Common myeloid progenitor, CD34-positive (primary cell): ENCODE measurements at regions not wholly inside any gene's neighbourhood (a gene's known extent, or its start where the extent isn't known, plus 50 kb on each side); places are given as distances from the start of the nearest gene placed in this dataset.

Experiments
- CTCF ChIA-PET: fragments of 350-600 bp; sonication (Branson Sonifier 250); formaldehyde crosslinking; loops from one replicate; lab custom pipeline; 2021; ENCODE audit warnings: antibody characterized with exemption; lab: Charles Lee
- POLR2A ChIA-PET: fragments of 350-600 bp; sonication (Branson Sonifier 250); formaldehyde crosslinking; loops from one replicate; lab custom pipeline; 2021; ENCODE audit warnings: antibody characterized with exemption; lab: Charles Lee
- DNase-seq, 3 donors: peaks; one replicate each; pipeline versions ENCODE4 v3.0.0 to v3.0.0-alpha.2; 2013
- H3K27ac ChIP-seq, 2 experiments: 1 replicate in 1 of 2; 2 replicates in 1 of 2; pipeline ENCODE4 v1.7.0; 2013; ENCODE audit warnings: inconsistent platforms in 2 of 2, low read length in 2 of 2, mild to moderate bottlenecking in 2 of 2, low read depth in 1 of 2, moderate library complexity in 1 of 2; ENCODE audit not compliant: severe bottlenecking in 2 of 2, insufficient read depth in 1 of 2, poor library complexity in 1 of 2
- H3K27me3 ChIP-seq, 5 experiments: replicated peaks in 2 of 5; 1 replicate in 3 of 5; 2 replicates in 2 of 5; pipeline versions ENCODE4 v1.6.1 to v1.7.0; 2013; ENCODE audit warnings: low read length in 4 of 5, mild to moderate bottlenecking in 2 of 5, moderate library complexity in 2 of 5, inconsistent platforms in 1 of 5; ENCODE audit not compliant: insufficient read depth in 5 of 5, control insufficient read depth in 4 of 5
- H3K36me3 ChIP-seq, 4 experiments: 1 replicate in 2 of 4; 2 replicates in 2 of 4; pipeline versions ENCODE4 v1.6.1 to v1.7.0; 2013; ENCODE audit warnings: low read length in 3 of 4, control low read depth in 1 of 4, mild to moderate bottlenecking in 1 of 4; ENCODE audit not compliant: control insufficient read depth in 4 of 4, insufficient read depth in 4 of 4
- H3K4me1 ChIP-seq, 4 experiments: 1 replicate in 3 of 4; 2 replicates in 1 of 4; pipeline versions ENCODE4 v1.6.1 to v1.7.1; 2013; ENCODE audit warnings: low read length in 3 of 4, mild to moderate bottlenecking in 3 of 4, control low read depth in 1 of 4, inconsistent platforms in 1 of 4, moderate library complexity in 1 of 4; ENCODE audit not compliant: control insufficient read depth in 4 of 4, insufficient read depth in 4 of 4; ENCODE audit errors: control extremely low read depth in 1 of 4
- H3K4me3 ChIP-seq, 7 experiments: 1 replicate in 4 of 7; 2 replicates in 3 of 7; pipeline versions ENCODE4 v1.5.1 to v1.7.0; 2013; ENCODE audit warnings: mild to moderate bottlenecking in 7 of 7, low read length in 6 of 7, moderate library complexity in 6 of 7, inconsistent platforms in 2 of 7, low read depth in 2 of 7, control low read depth in 1 of 7; ENCODE audit not compliant: insufficient read depth in 4 of 7, control insufficient read depth in 1 of 7; ENCODE audit errors: extremely low read depth in 1 of 7
- H3K9me3 ChIP-seq, 5 experiments: 1 replicate in 4 of 5; 2 replicates in 1 of 5; pipeline versions ENCODE4 v1.6.1 to v1.7.1; 2013; ENCODE audit warnings: low read length in 4 of 5, mild to moderate bottlenecking in 2 of 5, inconsistent platforms in 1 of 5, low read depth in 1 of 5, moderate library complexity in 1 of 5; ENCODE audit not compliant: control insufficient read depth in 4 of 5, insufficient read depth in 2 of 5; ENCODE audit errors: control extremely low read depth in 1 of 5
- WGBS: methylation state at CpG from one replicate; pipeline ENCODE4 v1.1.5; 2013; ENCODE audit not compliant: insufficient coverage; 5-methylcytosine and 5-hydroxymethylcytosine counted together

DNA sequence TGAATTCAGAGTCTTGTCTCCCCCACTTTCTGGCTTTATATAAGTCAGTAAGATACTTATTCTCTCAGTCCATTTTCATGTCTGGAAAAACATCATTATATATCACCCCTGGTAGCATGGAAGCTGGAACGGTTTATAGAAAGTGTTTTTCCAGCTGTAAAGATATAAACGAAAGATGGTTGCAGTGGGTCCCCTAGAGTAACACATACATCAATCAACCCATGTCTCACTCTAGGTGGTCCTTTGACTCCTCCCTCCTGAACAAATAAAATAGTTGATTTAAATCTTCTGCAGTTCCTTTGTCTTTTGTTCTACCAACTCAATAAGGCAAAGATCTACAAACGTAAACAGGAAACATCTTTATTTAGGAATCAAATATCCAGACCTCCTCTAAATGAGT, 1306.1 kb upstream of the TENM3 start:
- POLR2A ChIA-PET = no interaction called here
- WGBS = 40% methylated on average over 1 of the region's 3 CpGs
- H3K27me3 ChIP-seq = no peaks in the 10 kb centered on the region

GRCh38 chr4:180940680-180941079, 1302.5 kb upstream of the TENM3 start:
- ChIA-PET CTCF (no interaction called here), POLR2A (no interaction called here)
- Histone ChIP-seq H3K27me3 (no peaks in the 10 kb centered on the region), H3K4me1 (no peaks in the 10 kb centered on the region), H3K27ac (no peak overlapping the region), H3K9me3 (no peaks in the 10 kb centered on the region), H3K4me3 (no peak overlapping the region), H3K36me3 (no peaks in the 10 kb centered on the region)
- no peak for DNase-seq
- WGBS = no CpG with 5 or more reads among the region's 1 CpG

More for the DNA sequence above, 1306.1 kb upstream of the TENM3 start:
- DNase-seq = no peak
- CTCF ChIA-PET = no interaction called here
- H3K4me1 ChIP-seq = no peaks in the 10 kb centered on the region
- no peak overlapping the region for H3K27ac ChIP-seq
- H3K36me3 ChIP-seq = no peaks in the 10 kb centered on the region
- H3K9me3 ChIP-seq = no peaks in the 10 kb centered on the region
- no peak overlapping the region for H3K4me3 ChIP-seq

DNA sequence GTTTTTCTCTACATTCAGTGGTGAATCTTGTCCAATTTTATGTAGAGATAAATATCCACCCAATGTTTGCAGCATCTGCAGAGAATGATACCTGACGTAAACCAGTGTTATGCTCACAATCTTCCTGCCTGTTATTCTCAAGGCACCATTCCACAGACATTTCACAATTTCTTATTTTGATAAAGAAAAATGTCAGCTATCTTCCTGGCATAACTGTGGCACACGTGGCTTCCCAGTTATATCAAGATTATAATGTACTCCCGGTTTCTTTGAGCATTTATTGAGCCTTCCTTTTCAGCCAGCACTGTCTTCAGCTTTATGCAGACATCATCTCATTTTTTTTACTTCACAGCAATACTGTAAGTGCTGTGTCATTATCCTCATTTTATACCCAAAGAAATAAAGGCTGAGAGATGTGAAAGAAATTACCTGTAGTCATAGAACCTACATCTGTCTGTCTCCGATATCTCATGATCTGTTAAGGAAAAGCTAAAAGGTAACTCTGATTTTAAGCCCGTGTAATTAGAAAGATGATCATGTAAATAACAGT, 1300.8 kb upstream of the TENM3 start:
- DNase-seq = no peak
- Histone ChIP-seq H3K27me3 (no peaks in the 10 kb centered on the region), H3K4me1 (no peaks in the 10 kb centered on the region), H3K27ac (no peak overlapping the region), H3K36me3 (no peaks in the 10 kb centered on the region), H3K4me3 (no peak overlapping the region), H3K9me3 (no peaks in the 10 kb centered on the region)
- 91% methylated on average over 5 of the region's 5 CpGs for WGBS
- ChIA-PET CTCF (interaction anchor here (0.9 kb wide), 1 partner anchor 10 kb away, joined by 3 read pairs; no protein-coding TSS in a partner anchor), POLR2A (no interaction called here)

- POLR2A ChIA-PET = no interaction called here
- no peaks in the 10 kb centered on the region for H3K4me1 ChIP-seq
- H3K27me3 ChIP-seq = no peaks in the 10 kb centered on the region
- no peak for DNase-seq
- CTCF ChIA-PET = no interaction called here
- H3K9me3 ChIP-seq = no peaks in the 10 kb centered on the region
- H3K36me3 ChIP-seq = no peaks in the 10 kb centered on the region
- no peak overlapping the region for H3K4me3 ChIP-seq
- H3K27ac ChIP-seq = no peak overlapping the region
- WGBS = no CpG with 5 or more reads among the region's 4 CpGs
Measured at GRCh38 chr4:180946188-180946587, 1297.0 kb upstream of the TENM3 start.

- Histone ChIP-seq H3K27me3 (no peaks in the 10 kb centered on the region), H3K4me3 (no peak overlapping the region), H3K9me3 (no peaks in the 10 kb centered on the region), H3K27ac (no peak overlapping the region), H3K4me1 (no peaks in the 10 kb centered on the region), H3K36me3 (no peaks in the 10 kb centered on the region)
- WGBS = 80% methylated on average over 1 of the region's 5 CpGs
- DNase-seq = no peak
- ChIA-PET CTCF (no interaction called here), POLR2A (no interaction called here)
Measured at GRCh38 chr4:180947425-180947824, 1295.8 kb upstream of the TENM3 start.

GRCh38 chr4:180949424-180950213, 1293.6 kb upstream of the TENM3 start:
- Histone ChIP-seq H3K4me1 (no peaks in the 10 kb centered on the region), H3K9me3 (no peaks in the 10 kb centered on the region), H3K4me3 (no peak overlapping the region), H3K27me3 (no peaks in the 10 kb centered on the region), H3K36me3 (no peaks in the 10 kb centered on the region), H3K27ac (no peak overlapping the region)
- POLR2A ChIA-PET = no interaction called here
- DNase-seq = no peak
- CTCF ChIA-PET = no interaction called here
- WGBS = 97% methylated on average over 4 of the region's 7 CpGs

- Histone ChIP-seq H3K27ac (no peak overlapping the region), H3K27me3 (no peaks in the 10 kb centered on the region), H3K4me3 (no peak overlapping the region), H3K9me3 (no peaks in the 10 kb centered on the region), H3K4me1 (no peaks in the 10 kb centered on the region), H3K36me3 (no peaks in the 10 kb centered on the region)
- WGBS = no CpG with 5 or more reads among the region's 1 CpG
- no peak for DNase-seq
- ChIA-PET CTCF (no interaction called here), POLR2A (no interaction called here)
Measured at GRCh38 chr4:180950377-180950776, 1292.8 kb upstream of the TENM3 start.
